ENCODE measurements at regions not wholly inside any gene's neighbourhood (a gene's known extent, or its start where the extent isn't known, plus 50 kb on each side); places are given as distances from the start of the nearest gene placed in this dataset.

GRCh38 chrX:99717716-99718115, 692.4 kb downstream of the PCDH19 start:
- no peak for DNase-seq (ENCODE audit: low read depth)

GRCh38 chrX:99705701-99706100, 704.4 kb downstream of the PCDH19 start:
- peak; percentile 0 for DNase-seq (ENCODE audit: low read depth)

DNA sequence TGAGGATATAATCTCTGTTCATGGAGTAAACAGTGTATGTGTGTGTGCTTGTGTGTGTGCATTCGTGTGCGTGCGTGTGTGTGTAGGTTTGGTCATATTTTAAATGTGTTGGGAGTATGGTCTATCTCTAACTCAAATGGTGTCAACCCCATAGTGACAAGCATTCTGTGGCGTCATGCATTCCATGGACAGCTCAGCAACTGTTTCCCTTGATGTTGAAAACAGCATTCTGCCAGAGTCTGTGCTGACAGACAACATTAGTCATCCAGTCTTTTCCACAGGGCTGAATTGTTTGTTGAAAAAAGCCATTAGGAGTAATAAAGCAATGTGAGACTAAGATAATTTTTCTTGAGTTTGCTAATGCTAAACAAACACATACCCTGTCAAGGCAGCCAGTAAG, 706.6 kb downstream of the PCDH19 start:
- no peak for DNase-seq (ENCODE audit: low read depth)

DNA sequence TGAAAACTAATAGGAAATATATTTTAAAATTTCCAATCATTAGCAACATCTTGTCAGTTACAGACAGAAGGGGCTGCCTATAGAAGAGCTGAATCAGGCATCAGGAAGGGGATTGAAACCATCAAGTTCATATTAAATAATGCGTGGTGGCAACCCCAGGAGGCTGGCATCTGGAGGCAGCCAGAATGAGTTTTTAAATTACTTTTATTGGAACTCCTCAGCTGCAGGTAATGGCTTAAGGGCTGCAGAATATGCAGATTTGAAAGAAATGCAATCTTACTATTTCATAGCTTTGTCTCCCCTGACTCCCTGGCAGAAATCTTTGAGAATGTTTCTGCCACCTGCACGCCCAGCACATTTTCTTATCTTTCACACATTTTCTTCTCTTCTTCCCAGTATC, 711.6 kb downstream of the PCDH19 start:
- DNase-seq (ENCODE audit: low read depth), result no peak

- no peak for DNase-seq (ENCODE audit: low read depth)
Measured at GRCh38 chrX:99663136-99663535, 746.9 kb downstream of the PCDH19 start.

DNA sequence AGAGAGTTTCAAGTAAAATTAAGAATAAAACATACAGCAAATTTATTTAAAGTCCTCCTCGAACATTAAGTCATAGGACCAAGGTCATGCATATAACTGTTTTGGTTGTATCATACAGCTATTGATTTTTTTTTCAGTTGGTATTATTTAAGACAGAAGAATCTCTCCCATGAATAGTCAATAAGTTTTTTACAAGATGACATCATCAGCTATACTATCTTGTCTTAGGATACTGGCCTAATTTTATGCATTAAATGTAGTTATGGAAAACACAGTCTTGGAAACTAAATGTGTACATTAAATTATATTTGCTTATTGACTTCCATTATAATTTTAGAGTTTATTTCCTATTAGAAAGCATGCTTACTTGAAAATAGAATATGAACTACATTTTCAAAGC, 755.9 kb downstream of the PCDH19 start:
- no peak for DNase-seq (ENCODE audit: low read depth)

DNA sequence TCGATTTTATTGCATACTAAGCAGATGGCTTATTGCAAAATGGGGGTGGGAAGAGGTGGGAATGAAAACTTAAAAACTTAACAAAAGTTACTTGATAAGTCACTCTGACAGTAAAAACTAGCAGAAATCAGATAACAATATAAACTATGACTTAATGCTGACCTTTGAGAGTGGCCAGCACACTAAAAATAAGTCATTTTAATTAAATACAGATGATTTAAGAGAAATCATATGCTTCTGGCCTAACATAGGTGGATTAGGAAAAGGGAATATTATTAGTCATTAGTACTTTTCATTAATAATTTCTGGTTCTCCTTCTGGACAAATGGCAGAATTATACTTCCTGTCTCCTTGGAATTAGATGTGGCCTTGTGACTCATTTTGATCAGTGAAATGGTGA, 756.7 kb downstream of the PCDH19 start:
- no peak for DNase-seq (ENCODE audit: low read depth)

- DNase-seq (ENCODE audit: low read depth), result no peak
Measured at GRCh38 chrX:99613041-99613440, 797.0 kb downstream of the PCDH19 start.

GRCh38 chrX:99603091-99603814, 806.8 kb downstream of the PCDH19 start:
- DNase-seq (ENCODE audit: low read depth), result no peak

GRCh38 chrX:99602107-99602506, 808.0 kb downstream of the PCDH19 start:
- no peak for DNase-seq (ENCODE audit: low read depth)

- no peak for DNase-seq (ENCODE audit: low read depth)
Measured at GRCh38 chrX:99588936-99589335, 821.1 kb downstream of the PCDH19 start.

GRCh38 chrX:99572711-99573110, 837.4 kb downstream of the PCDH19 start:
- DNase-seq (ENCODE audit: low read depth), result no peak

DNA sequence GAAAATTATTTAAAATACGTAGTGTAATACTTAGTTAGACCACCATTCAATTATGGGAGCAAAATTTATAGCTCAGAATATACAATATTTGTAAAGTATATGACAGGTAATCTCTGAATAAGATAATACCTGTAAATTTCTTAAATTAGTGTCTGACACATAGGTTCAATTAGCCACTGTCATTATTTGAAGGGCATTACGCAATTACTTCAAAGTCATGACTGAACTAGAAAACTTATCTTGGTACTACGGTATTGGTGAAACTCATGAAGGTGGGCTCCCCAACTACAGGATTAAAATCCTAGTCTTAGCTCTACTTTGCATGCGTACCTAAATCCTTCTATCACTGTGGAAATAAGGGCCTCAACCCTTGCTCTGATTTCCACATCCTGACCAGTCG, 860.7 kb downstream of the PCDH19 start:
- DNase-seq (ENCODE audit: low read depth), result no peak

DNA sequence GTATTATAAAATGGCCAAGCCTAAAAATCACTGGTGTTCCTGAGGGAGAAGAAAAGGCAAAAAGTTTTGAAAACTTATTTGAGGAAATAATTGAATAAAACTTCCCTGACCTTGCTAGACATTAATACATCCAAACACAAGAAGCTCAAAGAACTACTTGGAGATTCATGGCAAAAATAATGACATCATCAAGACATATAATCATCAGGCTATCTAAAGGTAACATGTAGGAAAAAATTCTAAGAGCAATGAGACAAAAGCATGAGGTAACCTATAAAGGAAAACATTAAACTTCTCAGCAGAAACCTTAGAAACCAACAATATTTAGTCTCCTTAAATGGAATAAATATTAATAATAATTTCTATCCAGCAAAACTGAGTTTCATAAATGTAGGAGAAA, 887.6 kb downstream of the PCDH19 start:
- DNase-seq (ENCODE audit: low read depth), result no peak

- no peak for DNase-seq (ENCODE audit: low read depth)
Measured at GRCh38 chrX:99507768-99508167, 902.3 kb downstream of the PCDH19 start.

DNA sequence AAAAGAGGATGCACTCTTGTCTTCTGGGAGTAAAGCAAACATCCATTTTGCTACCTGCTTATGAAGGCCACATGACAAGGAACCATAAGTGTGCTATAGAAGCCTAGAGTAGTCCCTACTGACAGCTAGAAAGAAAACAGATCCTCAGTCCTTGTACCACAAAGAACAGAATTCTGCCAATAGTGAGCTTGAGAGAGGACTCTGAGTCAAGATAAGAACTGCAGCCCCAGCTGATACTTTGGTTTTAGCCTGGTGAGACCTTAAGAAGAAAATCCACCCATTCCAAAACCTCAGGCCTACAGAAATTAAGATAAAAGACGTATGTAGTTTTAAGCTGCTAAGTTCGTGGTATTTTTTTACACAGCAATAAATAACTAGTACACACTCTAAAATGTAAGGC, 914.6 kb downstream of the PCDH19 start:
- no peak for DNase-seq (ENCODE audit: low read depth)

DNA sequence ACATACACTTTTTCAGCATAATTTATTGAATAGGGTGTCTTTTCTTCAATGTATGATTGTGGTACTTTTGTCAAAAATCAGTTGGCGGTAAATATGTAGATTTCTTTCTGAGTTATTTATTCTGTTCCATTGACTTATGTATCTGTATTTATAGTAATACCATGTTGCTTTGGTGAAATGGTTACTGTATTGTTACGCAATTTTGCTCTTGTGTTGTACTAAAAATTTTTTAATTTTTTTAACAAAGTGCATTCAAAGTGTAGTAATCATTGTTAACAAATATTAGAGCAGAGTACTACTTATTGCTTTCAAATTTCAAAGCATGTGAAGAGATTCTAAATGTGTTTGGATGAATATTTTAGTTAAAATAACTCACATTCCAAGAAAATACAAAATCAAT, 915.4 kb downstream of the PCDH19 start:
- no peak for DNase-seq (ENCODE audit: low read depth)

- no peak for DNase-seq (ENCODE audit: low read depth)
Measured at GRCh38 chrX:99480728-99481127, 929.3 kb downstream of the PCDH19 start.

- no peak for DNase-seq (ENCODE audit: low read depth)
Measured at GRCh38 chrX:99469439-99469838, 940.6 kb downstream of the PCDH19 start.

DNA sequence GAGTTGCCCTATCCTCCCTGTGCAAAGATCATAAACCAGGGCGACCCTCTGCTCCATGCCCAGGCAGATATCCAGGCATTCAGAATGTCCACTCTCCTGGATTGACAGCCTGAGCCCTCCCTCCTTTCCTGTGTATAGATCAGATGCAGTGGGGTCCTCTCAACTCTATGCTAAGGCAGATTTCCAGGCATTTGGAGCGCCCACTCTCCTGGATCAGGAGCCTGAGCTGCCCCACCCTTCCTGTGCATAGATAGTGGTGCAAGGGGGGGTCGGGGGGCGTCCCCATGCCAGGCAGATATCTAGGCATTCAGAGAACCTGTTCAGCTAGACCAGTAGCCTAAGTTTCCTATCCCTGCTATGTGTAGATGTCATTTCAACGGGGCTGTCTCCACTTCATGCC, 941.1 kb downstream of the PCDH19 start:
- no peak for DNase-seq (ENCODE audit: low read depth)

- DNase-seq (ENCODE audit: low read depth), result no peak
Measured at GRCh38 chrX:99461223-99461622, 948.9 kb downstream of the PCDH19 start.

DNA sequence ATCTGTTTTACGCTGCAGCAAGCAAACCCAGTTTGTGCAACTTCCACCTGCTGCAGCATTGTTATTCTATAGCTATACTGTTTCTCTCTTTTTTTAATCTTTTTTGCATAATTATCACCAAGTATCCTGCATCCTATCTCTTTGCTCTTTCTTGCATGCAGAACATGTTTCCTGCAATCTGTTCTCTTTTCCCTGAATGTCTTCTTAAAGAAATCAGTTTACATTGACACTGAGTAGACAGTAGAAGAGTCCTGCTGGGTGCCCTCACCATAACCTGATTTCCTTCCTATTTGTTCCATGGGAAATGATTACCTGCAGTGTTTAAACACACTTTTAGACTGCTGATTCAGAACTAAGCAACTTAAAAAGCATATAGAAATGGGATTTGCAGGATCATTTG, 964.7 kb downstream of the PCDH19 start:
- DNase-seq (ENCODE audit: low read depth), result no peak

- no peak for DNase-seq (ENCODE audit: low read depth)
Measured at GRCh38 chrX:99421796-99422195, 988.3 kb downstream of the PCDH19 start.

- DNase-seq (ENCODE audit: low read depth), result no peak
Measured at GRCh38 chrX:99415470-99415869, 994.6 kb downstream of the PCDH19 start.

- DNase-seq (ENCODE audit: low read depth), result no peak
Measured at GRCh38 chrX:99413317-99413716, 996.8 kb downstream of the PCDH19 start.

All from amniotic epithelial cell (primary cell).